IMR-90 (cell line): ENCODE measurements at regions not wholly inside any gene's neighbourhood (a gene's known extent, or its start where the extent isn't known, plus 50 kb on each side); places are given as distances from the start of the nearest gene placed in this dataset.

Experiments
- ATAC-seq: fragments of 200-7000 bp; cut with Tn5 transposase; 2 replicates; pipeline ENCODE4 v1.9.1; 2020; ENCODE audit warnings: low read depth, mild to moderate bottlenecking, moderate library complexity
- BruUV-seq: library from RNA; stranded (reverse); fragments of 400-500 nt; replicated peaks from 2 replicates; lab custom pipeline; 2021; lab: Mats Ljungman, UMichigan
- CTCF ChIA-PET: fragments of 300-600 bp; formaldehyde crosslinking; extraction: SDS; loops from one replicate; lab custom pipeline; 2021; ENCODE audit warnings: antibody characterized with exemption; lab: Yijun Ruan, JAX
- POLR2A ChIA-PET: fragments of 300-600 bp; sonication (Branson Sonifier 250); formaldehyde crosslinking; loops from one replicate; lab custom pipeline; 2022; ENCODE audit warnings: antibody characterized with exemption; ENCODE audit not compliant: unreplicated experiment; lab: Charles Lee
- DNase-seq: peaks from one replicate; pipeline ENCODE4 v3.0.0; 2013
- H2AFZ ChIP-seq: replicated peaks from 2 replicates; pipeline ENCODE3; 2013; ENCODE audit warnings: low read length, mild to moderate bottlenecking; ENCODE audit not compliant: poor library complexity
- H2AK5ac ChIP-seq: 2 replicates; pipeline ENCODE4 v1.6.1; 2013; ENCODE audit warnings: low read depth, low read length, inconsistent platforms
- H2AK9ac ChIP-seq: replicated peaks from 2 replicates; pipeline ENCODE3; 2013; ENCODE audit warnings: mild to moderate bottlenecking, low read depth, low read length, moderate library complexity; ENCODE audit not compliant: poor library complexity
- H2BK120ac ChIP-seq: 2 replicates; pipeline ENCODE4 v1.6.1; 2013; ENCODE audit warnings: low read depth, low read length, inconsistent platforms
- H2BK15ac ChIP-seq: 3 replicates; pipeline ENCODE4 v1.6.1; 2013; ENCODE audit warnings: low read depth, low read length, inconsistent platforms
- H2BK20ac ChIP-seq: 2 replicates; pipeline ENCODE4 v1.6.1; 2013; ENCODE audit warnings: low read depth, mild to moderate bottlenecking, inconsistent platforms, low read length, moderate library complexity
- H2BK5ac ChIP-seq: 2 replicates; pipeline ENCODE4 v1.6.1; 2013; ENCODE audit warnings: mild to moderate bottlenecking, low read depth, low read length, inconsistent platforms; ENCODE audit not compliant: poor library complexity, severe bottlenecking
- H3K14ac ChIP-seq: replicated peaks from 2 replicates; pipeline ENCODE4 v1.6.1; 2013; ENCODE audit warnings: low read depth, low read length, inconsistent platforms
- H3K18ac ChIP-seq: 2 replicates; pipeline ENCODE4 v1.6.1; 2013; ENCODE audit warnings: low read depth, low read length, control low read depth
- H3K23ac ChIP-seq: 2 replicates; pipeline ENCODE4 v1.6.1; 2013; ENCODE audit warnings: low read depth, low read length, inconsistent platforms
- H3K27ac ChIP-seq: 2 replicates; pipeline ENCODE4 v1.5.1; 2013; ENCODE audit warnings: mild to moderate bottlenecking, control low read depth, low read length; ENCODE audit not compliant: insufficient read depth
- H3K27me3 ChIP-seq: 2 replicates; pipeline ENCODE4 v1.6.1; 2013; ENCODE audit warnings: low read length; ENCODE audit not compliant: control insufficient read depth, insufficient read depth
- H3K36me3 ChIP-seq: 2 replicates; pipeline ENCODE4 v1.6.1; 2013; ENCODE audit warnings: low read length, mixed read lengths; ENCODE audit not compliant: control insufficient read depth, insufficient read depth
- H3K4ac ChIP-seq: 2 replicates; pipeline ENCODE4 v1.6.1; 2013; ENCODE audit warnings: low read depth, low read length, inconsistent platforms
- H3K4me1 ChIP-seq: 2 replicates; pipeline ENCODE4 v1.6.1; 2013; ENCODE audit warnings: low read length, mixed read lengths; ENCODE audit not compliant: control insufficient read depth, insufficient read depth
- H3K4me2 ChIP-seq: 2 replicates; pipeline ENCODE4 v1.6.1; 2013; ENCODE audit warnings: low read depth, mild to moderate bottlenecking, control low read depth, low read length, moderate library complexity
- H3K4me3 ChIP-seq: 2 replicates; pipeline ENCODE4 v1.5.1; 2013; ENCODE audit warnings: low read depth, mild to moderate bottlenecking, control low read depth, low read length, moderate library complexity; ENCODE audit not compliant: insufficient read depth
- H3K56ac ChIP-seq: 2 replicates; pipeline ENCODE4 v1.6.1; 2013; ENCODE audit warnings: low read length, inconsistent platforms; ENCODE audit not compliant: insufficient read depth; ENCODE audit errors: extremely low read depth
- H3K79me1 ChIP-seq, 2 experiments: 2 replicates each; pipeline ENCODE4 v1.6.1; 2013; ENCODE audit warnings: low read length in 2 of 2, inconsistent platforms in 1 of 2, low read depth in 1 of 2
- H3K9ac ChIP-seq: 2 replicates; pipeline ENCODE4 v1.6.1; 2013; ENCODE audit warnings: low read depth, low read length, control low read depth
- H3K9me1 ChIP-seq: 2 replicates; pipeline ENCODE4 v1.6.1; 2013; ENCODE audit warnings: low read length, inconsistent platforms; ENCODE audit not compliant: insufficient read depth
- H3K9me3 ChIP-seq: 2 replicates; pipeline ENCODE4 v1.6.1; 2013; ENCODE audit warnings: low read length; ENCODE audit not compliant: control insufficient read depth, insufficient read depth
- H4K20me1 ChIP-seq: 2 replicates; pipeline ENCODE4 v1.6.1; 2013; ENCODE audit warnings: low read length, inconsistent platforms; ENCODE audit not compliant: insufficient read depth
- H4K5ac ChIP-seq: 2 replicates; pipeline ENCODE4 v1.6.1; 2013; ENCODE audit warnings: mild to moderate bottlenecking, low read depth, low read length, control low read depth
- H4K8ac ChIP-seq, 2 experiments: 2 replicates each; pipeline ENCODE4 v1.6.1; 2013; ENCODE audit warnings: low read depth in 2 of 2, low read length in 2 of 2, control low read depth in 1 of 2, inconsistent platforms in 1 of 2
- H4K91ac ChIP-seq: 2 replicates; pipeline ENCODE4 v1.6.1; 2013; ENCODE audit warnings: low read depth, low read length, inconsistent platforms; ENCODE audit not compliant: insufficient read depth
- BHLHE40 ChIP-seq: fragments of 150-350 bp; IDR thresholded peaks from 2 replicates; pipeline ENCODE4 v1.6.1; 2016; ENCODE audit warnings: mild to moderate bottlenecking, low read depth, low read length
- CEBPB ChIP-seq: IDR thresholded peaks from 2 replicates; pipeline ENCODE4 v1.6.1; 2012; ENCODE audit warnings: low read depth, low read length, improper control_type of control experiment
- CHD1 ChIP-seq: IDR thresholded peaks from 2 replicates; pipeline ENCODE4 v1.6.1; 2012; ENCODE audit warnings: low read depth, low read length, improper control_type of control experiment
- FOS ChIP-seq: fragments of 150-350 bp; IDR thresholded peaks from 2 replicates; pipeline ENCODE4 v1.6.1; 2016; ENCODE audit warnings: low read depth, low read length
- MAFK ChIP-seq: IDR thresholded peaks from 2 replicates; pipeline ENCODE4 v1.6.1; 2012; ENCODE audit warnings: low read depth, low read length, improper control_type of control experiment
- MXI1 ChIP-seq: IDR thresholded peaks from 2 replicates; pipeline ENCODE4 v1.6.1; 2012; ENCODE audit warnings: low read depth, mild to moderate bottlenecking, low read length, moderate library complexity, borderline replicate concordance
- NFE2L2 ChIP-seq: fragments of 150-350 bp; IDR thresholded peaks from 2 replicates; pipeline ENCODE4 v1.6.1; 2016; ENCODE audit warnings: low read depth, mild to moderate bottlenecking, low read length
- RAD21 ChIP-seq: IDR thresholded peaks from 2 replicates; pipeline ENCODE4 v1.6.1; 2012; ENCODE audit warnings: low read length, improper control_type of control experiment
- RCOR1 ChIP-seq: IDR thresholded peaks from 2 replicates; pipeline ENCODE4 v1.6.1; 2012; ENCODE audit warnings: mild to moderate bottlenecking, low read length, improper control_type of control experiment; ENCODE audit not compliant: insufficient replicate concordance
- SMC3 ChIP-seq: fragments of 150-350 bp; IDR thresholded peaks from 2 replicates; pipeline ENCODE4 v1.6.1; 2016; ENCODE audit warnings: low read depth, mild to moderate bottlenecking, antibody characterized with exemption, low read length, moderate library complexity
- WGBS, 2 experiments: methylation state at CpG; one replicate each; pipeline versions ENCODE4 v1.1.5 to v1.1.7; 2013; ENCODE audit warnings: missing lambda C conversion rate in 2 of 2; ENCODE audit not compliant: insufficient read length in 1 of 2; ENCODE audit errors: extremely low coverage in 2 of 2; 5-methylcytosine and 5-hydroxymethylcytosine counted together
- dilution Hi-C: fragments of 300-500 bp; cut with HindIII; formaldehyde crosslinking; loops from one replicate; pipeline ENCODE4 v1.14.3; 2018; ENCODE audit warnings: low sequenced_read_pairs; ENCODE audit not compliant: unreplicated experiment
- in situ Hi-C: fragments of 300-500 bp; cut with MboI; formaldehyde crosslinking; loops from 3 replicates; pipeline ENCODE4 v1.14.3; 2019; ENCODE audit warnings: low sequenced_read_pairs, inconsistent platforms, mixed read lengths
- intact Hi-C: fragments of 100-400 bp; cut with micrococcal nuclease; formaldehyde crosslinking; loops from 2 replicates; pipeline ENCODE4 v1.10.0; 2022
- TF ChIP-seq, protein P1 (sequence below): fragments of 150-350 bp; IDR thresholded peaks from 2 replicates; pipeline ENCODE4 v1.6.1; 2017; ENCODE audit warnings: mild to moderate bottlenecking, antibody characterized with exemption, low read length, low read depth
- TF ChIP-seq, protein P2 (sequence below): fragments of 150-350 bp; IDR thresholded peaks from 2 replicates; pipeline ENCODE4 v1.6.1; 2016; ENCODE audit warnings: low read depth, mild to moderate bottlenecking, low read length, moderate library complexity, borderline replicate concordance
- TF ChIP-seq, protein P3 (sequence below): conservative IDR thresholded peaks from 2 replicates; pipeline ENCODE4 v1.5.1; 2012; ENCODE audit warnings: mild to moderate bottlenecking, low read depth, low read length, improper control_type of control experiment

DNA sequence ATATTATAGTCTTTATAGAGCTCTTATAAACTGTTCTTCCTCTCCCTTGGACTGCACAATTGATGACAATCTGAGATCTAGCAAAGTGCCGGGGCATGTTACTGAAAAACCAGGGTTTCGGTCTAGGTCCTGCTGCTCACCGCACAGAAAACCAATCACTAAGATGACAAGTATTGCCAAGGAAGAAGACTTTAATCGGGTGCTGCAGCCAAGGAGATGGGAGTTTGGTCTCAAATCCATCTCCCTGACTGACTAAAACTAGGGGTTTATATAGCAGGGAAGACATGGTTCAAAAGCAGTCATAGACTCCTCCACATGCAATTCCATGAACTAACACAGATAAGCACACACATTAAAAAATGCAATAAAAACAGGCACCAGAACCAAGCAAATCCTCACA is 390.6 kb downstream of the NFIB start:
- POLR2A ChIA-PET: no interaction called here
- H3K4ac ChIP-seq: no peak overlapping the region
- CTCF ChIA-PET: no interaction called here
- no peak overlapping the region for H3K4me2 ChIP-seq
- H4K8ac ChIP-seq: no peak overlapping the region
- H3K4me1 ChIP-seq: no peaks in the 10 kb centered on the region
- DNase-seq (no peak), ATAC-seq (no peak)
- no peak overlapping the region for H3K18ac ChIP-seq
- H3K79me1 ChIP-seq: no peaks in the 10 kb centered on the region
- BruUV-seq: no TSS peak
- no peak overlapping the region for H3K27ac ChIP-seq
- no peak overlapping the region for H4K91ac ChIP-seq
- no peak overlapping the region for H2BK20ac ChIP-seq
- H2AK5ac ChIP-seq: no peak overlapping the region
- TF ChIP-seq RAD21: no peak
- TF ChIP-seq, protein P1, sequence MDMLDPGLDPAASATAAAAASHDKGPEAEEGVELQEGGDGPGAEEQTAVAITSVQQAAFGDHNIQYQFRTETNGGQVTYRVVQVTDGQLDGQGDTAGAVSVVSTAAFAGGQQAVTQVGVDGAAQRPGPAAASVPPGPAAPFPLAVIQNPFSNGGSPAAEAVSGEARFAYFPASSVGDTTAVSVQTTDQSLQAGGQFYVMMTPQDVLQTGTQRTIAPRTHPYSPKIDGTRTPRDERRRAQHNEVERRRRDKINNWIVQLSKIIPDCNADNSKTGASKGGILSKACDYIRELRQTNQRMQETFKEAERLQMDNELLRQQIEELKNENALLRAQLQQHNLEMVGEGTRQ: no peak
- TF ChIP-seq CHD1: no peak
- TF ChIP-seq, protein P2, sequence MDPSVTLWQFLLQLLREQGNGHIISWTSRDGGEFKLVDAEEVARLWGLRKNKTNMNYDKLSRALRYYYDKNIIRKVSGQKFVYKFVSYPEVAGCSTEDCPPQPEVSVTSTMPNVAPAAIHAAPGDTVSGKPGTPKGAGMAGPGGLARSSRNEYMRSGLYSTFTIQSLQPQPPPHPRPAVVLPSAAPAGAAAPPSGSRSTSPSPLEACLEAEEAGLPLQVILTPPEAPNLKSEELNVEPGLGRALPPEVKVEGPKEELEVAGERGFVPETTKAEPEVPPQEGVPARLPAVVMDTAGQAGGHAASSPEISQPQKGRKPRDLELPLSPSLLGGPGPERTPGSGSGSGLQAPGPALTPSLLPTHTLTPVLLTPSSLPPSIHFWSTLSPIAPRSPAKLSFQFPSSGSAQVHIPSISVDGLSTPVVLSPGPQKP: no peak
- no peak for TF ChIP-seq CEBPB
- no peak for TF ChIP-seq RCOR1
- TF ChIP-seq, protein P3, sequence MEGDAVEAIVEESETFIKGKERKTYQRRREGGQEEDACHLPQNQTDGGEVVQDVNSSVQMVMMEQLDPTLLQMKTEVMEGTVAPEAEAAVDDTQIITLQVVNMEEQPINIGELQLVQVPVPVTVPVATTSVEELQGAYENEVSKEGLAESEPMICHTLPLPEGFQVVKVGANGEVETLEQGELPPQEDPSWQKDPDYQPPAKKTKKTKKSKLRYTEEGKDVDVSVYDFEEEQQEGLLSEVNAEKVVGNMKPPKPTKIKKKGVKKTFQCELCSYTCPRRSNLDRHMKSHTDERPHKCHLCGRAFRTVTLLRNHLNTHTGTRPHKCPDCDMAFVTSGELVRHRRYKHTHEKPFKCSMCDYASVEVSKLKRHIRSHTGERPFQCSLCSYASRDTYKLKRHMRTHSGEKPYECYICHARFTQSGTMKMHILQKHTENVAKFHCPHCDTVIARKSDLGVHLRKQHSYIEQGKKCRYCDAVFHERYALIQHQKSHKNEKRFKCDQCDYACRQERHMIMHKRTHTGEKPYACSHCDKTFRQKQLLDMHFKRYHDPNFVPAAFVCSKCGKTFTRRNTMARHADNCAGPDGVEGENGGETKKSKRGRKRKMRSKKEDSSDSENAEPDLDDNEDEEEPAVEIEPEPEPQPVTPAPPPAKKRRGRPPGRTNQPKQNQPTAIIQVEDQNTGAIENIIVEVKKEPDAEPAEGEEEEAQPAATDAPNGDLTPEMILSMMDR: no peak
- no peak for TF ChIP-seq NFE2L2
- TF ChIP-seq FOS: no peak
- no peak for TF ChIP-seq MAFK
- no peak for TF ChIP-seq SMC3
- no peak for TF ChIP-seq BHLHE40
- no peak for TF ChIP-seq MXI1
- no peak overlapping the region for H2BK15ac ChIP-seq
- in situ Hi-C loops: no loop called here
- H3K9ac ChIP-seq: no peak overlapping the region
- H3K14ac ChIP-seq: no peak overlapping the region
- H2BK120ac ChIP-seq: no peak overlapping the region
- H4K5ac ChIP-seq: no peak overlapping the region
- H2AK9ac ChIP-seq: no peak overlapping the region
- H3K56ac ChIP-seq: no peak overlapping the region
- H3K36me3 ChIP-seq: no peaks in the 10 kb centered on the region
- intact Hi-C loops: no loop called here
- H4K20me1 ChIP-seq: no peaks in the 10 kb centered on the region
- no CpG with 5 or more reads among the region's 4 CpGs for WGBS, 2 experiments
- dilution Hi-C loops: no loop called here
- no peak overlapping the region for H3K23ac ChIP-seq
- H3K9me1 ChIP-seq: no peaks in the 10 kb centered on the region
- H2AFZ ChIP-seq: no peak overlapping the region
- no peak overlapping the region for H2BK5ac ChIP-seq
- no peak overlapping the region for H3K4me3 ChIP-seq
- no peaks in the 10 kb centered on the region for H3K27me3 ChIP-seq
- no peaks in the 10 kb centered on the region for H3K9me3 ChIP-seq
